ENCODE measurements at regions not wholly inside any gene's neighbourhood (a gene's known extent, or its start where the extent isn't known, plus 50 kb on each side); places are given as distances from the start of the nearest gene placed in this dataset.

GRCh38 chr2:136479696-136480095, 285.6 kb upstream of the THSD7B start:
- no peak for DNase-seq (ENCODE audit: low spot score in 2 of 2)
- H3K27me3 ChIP-seq = no peaks in the 10 kb centered on the region
- no peak overlapping the region for H3K4me3 ChIP-seq
- WGBS = 100% methylated on average over 2 of the region's 2 CpGs
- no peaks in the 10 kb centered on the region for H3K4me1 ChIP-seq
- no peak overlapping the region for H3K27ac ChIP-seq
- TF ChIP-seq POLR2A (IDR thresholded peaks at IDR 0.05) (no peak), EP300 (IDR thresholded peaks at IDR 0.05) (no peak), CTCF (IDR thresholded peaks at IDR 0.05) (no peak), POLR2AphosphoS5 (IDR thresholded peaks at IDR 0.05) (no peak)
- H3K9me3 ChIP-seq = peaks cover 3% of the 10 kb centered on the region
- H3K36me3 ChIP-seq = no peaks in the 10 kb centered on the region

GRCh38 chr2:136468799-136469369, 296.5 kb upstream of the THSD7B start:
- H3K9me3 ChIP-seq = no peaks in the 10 kb centered on the region
- no peaks in the 10 kb centered on the region for H3K4me1 ChIP-seq

GRCh38 chr2:136452528-136452927, 312.8 kb upstream of the THSD7B start:
- Histone ChIP-seq H3K4me1 (no peaks in the 10 kb centered on the region), H3K4me3 (no peak overlapping the region), H3K9me3 (no peaks in the 10 kb centered on the region), H3K36me3 (no peaks in the 10 kb centered on the region), H3K27ac (no peak overlapping the region), H3K27me3 (no peaks in the 10 kb centered on the region)
- 75% methylated on average over 1 of the region's 1 CpG for WGBS
- TF ChIP-seq CTCF (IDR thresholded peaks at IDR 0.05) = no peak
- no peak for TF ChIP-seq POLR2AphosphoS5 (IDR thresholded peaks at IDR 0.05)
- TF ChIP-seq POLR2A (IDR thresholded peaks at IDR 0.05) = no peak
- no peak for TF ChIP-seq EP300 (IDR thresholded peaks at IDR 0.05)
- no peak for DNase-seq (ENCODE audit: low spot score in 2 of 2)

More at GRCh38 chr2:136468799-136469369, 296.5 kb upstream of the THSD7B start:
- DNase-seq (ENCODE audit: low spot score in 2 of 2) = no peak
- 57% methylated on average over 4 of the region's 7 CpGs for WGBS
- Histone ChIP-seq H3K27ac (no peak overlapping the region), H3K27me3 (peaks cover 4% of the 10 kb centered on the region), H3K4me3 (no peak overlapping the region), H3K36me3 (no peaks in the 10 kb centered on the region)
- no peak for TF ChIP-seq POLR2AphosphoS5 (IDR thresholded peaks at IDR 0.05)
- no peak for TF ChIP-seq CTCF (IDR thresholded peaks at IDR 0.05)
- no peak for TF ChIP-seq EP300 (IDR thresholded peaks at IDR 0.05)
- TF ChIP-seq POLR2A (IDR thresholded peaks at IDR 0.05) = no peak

- no peak for DNase-seq (ENCODE audit: low spot score in 2 of 2)
- no peak overlapping the region for H3K4me3 ChIP-seq
- H3K4me1 ChIP-seq = no peaks in the 10 kb centered on the region
- H3K27ac ChIP-seq = no peak overlapping the region
- H3K36me3 ChIP-seq = no peaks in the 10 kb centered on the region
- WGBS = 72% methylated on average over 7 of the region's 7 CpGs
- H3K27me3 ChIP-seq = no peaks in the 10 kb centered on the region
- no peaks in the 10 kb centered on the region for H3K9me3 ChIP-seq
- TF ChIP-seq POLR2AphosphoS5 (IDR thresholded peaks at IDR 0.05) (no peak), POLR2A (IDR thresholded peaks at IDR 0.05) (no peak), EP300 (IDR thresholded peaks at IDR 0.05) (no peak), CTCF (IDR thresholded peaks at IDR 0.05) (no peak)
Measured at GRCh38 chr2:136448986-136449780, 316.2 kb upstream of the THSD7B start.

GRCh38 chr2:136448432-136448831, 316.9 kb upstream of the THSD7B start:
- no peaks in the 10 kb centered on the region for H3K9me3 ChIP-seq
- H3K4me1 ChIP-seq = no peaks in the 10 kb centered on the region
- no peak for DNase-seq (ENCODE audit: low spot score in 2 of 2)
- H3K36me3 ChIP-seq = no peaks in the 10 kb centered on the region
- no peak overlapping the region for H3K27ac ChIP-seq
- H3K27me3 ChIP-seq = no peaks in the 10 kb centered on the region
- WGBS = 83% methylated on average over 1 of the region's 1 CpG
- no peak overlapping the region for H3K4me3 ChIP-seq
- TF ChIP-seq EP300 (IDR thresholded peaks at IDR 0.05) (no peak), CTCF (IDR thresholded peaks at IDR 0.05) (no peak)
